Activated CD8-positive, alpha-beta memory T cell treated with anti-CD3 and anti-CD28 coated beads, Interleukin-2, amount 50 U/mL, for 1 hour (primary cell): ENCODE measurements at regions not wholly inside any gene's neighbourhood (a gene's known extent, or its start where the extent isn't known, plus 50 kb on each side); places are given as distances from the start of the nearest gene placed in this dataset.
"Not testable (repeated sequence)": the region's sequence is repeated elsewhere in the genome, so short reads cannot be mapped to it uniquely, and the experiment has no call there.

ENCODE experiments used
- DNase-seq: peaks from one replicate; pipeline ENCODE4 v3.0.0-alpha.2; 2020; ENCODE audit errors: extremely low read depth

GRCh38 chr15:70525551-70525950, 237.8 kb downstream of the UACA start:
- no peak for DNase-seq

- no peak for DNase-seq
These were observed 238.9 kb downstream of the UACA start for GRCh38 chr15:70524470-70524869.

GRCh38 chr15:70523616-70524015, 239.7 kb downstream of the UACA start:
- no peak for DNase-seq

GRCh38 chr15:70523192-70523591, 240.2 kb downstream of the UACA start:
- no peak for DNase-seq

- no peak for DNase-seq
These were observed 240.9 kb downstream of the UACA start for GRCh38 chr15:70522323-70522966.

- DNase-seq: no peak
These were observed 241.6 kb downstream of the UACA start for GRCh38 chr15:70521576-70522322.

GRCh38 chr15:70519616-70520015, 243.7 kb downstream of the UACA start:
- no peak for DNase-seq

- no peak for DNase-seq
These were observed 244.4 kb downstream of the UACA start for GRCh38 chr15:70519004-70519365.

GRCh38 chr15:70518201-70519003, 245.0 kb downstream of the UACA start:
- no peak for DNase-seq

GRCh38 chr15:70517194-70517590, 246.2 kb downstream of the UACA start:
- no peak for DNase-seq

- no peak for DNase-seq
These were observed 246.8 kb downstream of the UACA start for GRCh38 chr15:70516408-70517193.

- DNase-seq: no peak
These were observed 249.1 kb downstream of the UACA start for GRCh38 chr15:70514251-70514650.

- no peak for DNase-seq
These were observed 249.5 kb downstream of the UACA start for GRCh38 chr15:70513819-70514218.

- DNase-seq: no peak
These were observed 250.5 kb downstream of the UACA start for GRCh38 chr15:70512772-70513362.

- not testable (repeated sequence) for DNase-seq
These were observed 251.3 kb downstream of the UACA start for GRCh38 chr15:70511972-70512587.

GRCh38 chr15:70510433-70510832, 252.9 kb downstream of the UACA start:
- DNase-seq: no peak

- no peak for DNase-seq
These were observed 253.6 kb downstream of the UACA start for GRCh38 chr15:70509731-70510143.

GRCh38 chr15:70509282-70509662, 254.1 kb downstream of the UACA start:
- no peak for DNase-seq

GRCh38 chr15:70508561-70509281, 254.6 kb downstream of the UACA start:
- no peak for DNase-seq

- DNase-seq: no peak
These were observed 255.5 kb downstream of the UACA start for GRCh38 chr15:70507772-70508371.
